SU-DHL-6 (cell line): ENCODE measurements at regions not wholly inside any gene's neighbourhood (a gene's known extent, or its start where the extent isn't known, plus 50 kb on each side); places are given as distances from the start of the nearest gene placed in this dataset.
A peak's percentile ranks its signal among the peaks of the same experiment; 100 is the strongest.

Experiments used
- H2AFZ ChIP-seq: fragments of 200-600 bp; sonication (generic); 2 replicates; pipeline ENCODE4 v1.6.1; 2014; ENCODE audit warnings: low read depth, mild to moderate bottlenecking, moderate library complexity, mixed read lengths, antibody characterized with exemption, low read length; ENCODE audit not compliant: severe bottlenecking
- H3F3A ChIP-seq: fragments of 200-600 bp; shearing (Covaris generic); 2 replicates; pipeline ENCODE4 v1.6.0; 2016; ENCODE audit warnings: antibody characterized with exemption, mild to moderate bottlenecking; ENCODE audit not compliant: insufficient read depth
- H3K27ac ChIP-seq: fragments of 200-600 bp; sonication (generic); 2 replicates; pipeline ENCODE4 v1.5.1; 2016; ENCODE audit warnings: low read depth, mild to moderate bottlenecking, low read length, moderate library complexity, mixed read lengths
- H3K27me3 ChIP-seq: fragments of 200-600 bp; sonication (generic), shearing (Covaris generic); 2 replicates; pipeline ENCODE4 v1.6.0; 2014; ENCODE audit warnings: mild to moderate bottlenecking, low read length
- H3K36me3 ChIP-seq: fragments of 200-600 bp; sonication (generic); 2 replicates; pipeline ENCODE4 v1.6.1; 2014; ENCODE audit warnings: mild to moderate bottlenecking, low read length, mixed read lengths
- H3K4me2 ChIP-seq: fragments of 300-600, 200-600 bp; shearing (Covaris generic), sonication (generic); 2 replicates; pipeline ENCODE4 v1.6.0; 2014; ENCODE audit warnings: low read length, low read depth, mild to moderate bottlenecking; ENCODE audit not compliant: poor library complexity, severe bottlenecking
- H3K4me3 ChIP-seq: fragments of 200-600 bp; sonication (generic); 2 replicates; pipeline ENCODE4 v1.5.1; 2014; ENCODE audit warnings: antibody characterized with exemption, low read length, mild to moderate bottlenecking, mixed read lengths; ENCODE audit not compliant: insufficient read depth, poor library complexity, severe bottlenecking
- H3K79me2 ChIP-seq: fragments of 200-600 bp; sonication (generic); 2 replicates; pipeline ENCODE4 v1.6.1; 2014; ENCODE audit warnings: mild to moderate bottlenecking, low read length, moderate library complexity; ENCODE audit not compliant: insufficient read depth
- H3K9ac ChIP-seq: fragments of 200-600 bp; sonication (generic); 2 replicates; pipeline ENCODE4 v1.7.0; 2014; ENCODE audit warnings: mild to moderate bottlenecking, low read length
- H3K9me2 ChIP-seq: fragments of 200-600 bp; sonication (generic); replicated peaks from 2 replicates; pipeline ENCODE4 v1.6.1; 2014; ENCODE audit warnings: low read length; ENCODE audit not compliant: insufficient read depth
- H3K9me3 ChIP-seq: fragments of 200-600 bp; sonication (generic); 2 replicates; pipeline ENCODE4 v1.6.1; 2014; ENCODE audit warnings: low read length, mixed read lengths; ENCODE audit not compliant: insufficient read depth
- H4K20me1 ChIP-seq: fragments of 200-600 bp; sonication (generic); 2 replicates; pipeline ENCODE4 v1.6.1; 2014; ENCODE audit warnings: low read depth, mild to moderate bottlenecking, antibody characterized with exemption, low read length, moderate library complexity, mixed read lengths
- CTCF ChIP-seq: fragments of 200-600 bp; sonication (generic); IDR thresholded peaks from one replicate; pipeline ENCODE4 v1.5.1; 2017; ENCODE audit warnings: antibody characterized with exemption, mild to moderate bottlenecking, low read length, moderate library complexity; ENCODE audit not compliant: insufficient read depth, poor library complexity, severe bottlenecking
- EZH2phosphoT487 ChIP-seq: fragments of 200-600 bp; sonication (generic), shearing (Covaris generic); conservative IDR thresholded peaks from 2 replicates; pipeline ENCODE4 v1.6.1; 2018; ENCODE audit warnings: mild to moderate bottlenecking, antibody characterized with exemption, low read length, moderate library complexity, mixed read lengths

GRCh38 chr5:39955156-39955555 is 530.4 kb upstream of the DAB2 start:
- Histone ChIP-seq H3K79me2 (no peaks in the 10 kb centered on the region), H4K20me1 (no peaks in the 10 kb centered on the region), H3K4me3 (no peak overlapping the region), H3K9me3 (no peaks in the 10 kb centered on the region), H3K4me2 (no peak overlapping the region), H3K9ac (no peak overlapping the region), H3K36me3 (no peaks in the 10 kb centered on the region), H3K9me2 (no peaks in the 10 kb centered on the region), H3K27ac (no peak overlapping the region), H2AFZ (no peak overlapping the region), H3F3A (no peaks in the 10 kb centered on the region), H3K27me3 (no peaks in the 10 kb centered on the region)
- no peak for TF ChIP-seq CTCF
- no peak for TF ChIP-seq EZH2phosphoT487

- Histone ChIP-seq H3K27ac (no peak overlapping the region), H3K9me2 (no peaks in the 10 kb centered on the region), H2AFZ (no peak overlapping the region), H4K20me1 (no peaks in the 10 kb centered on the region), H3K9me3 (no peaks in the 10 kb centered on the region), H3K4me2 (no peak overlapping the region), H3K79me2 (no peaks in the 10 kb centered on the region), H3K9ac (no peak overlapping the region), H3K27me3 (no peaks in the 10 kb centered on the region), H3K4me3 (no peak overlapping the region), H3K36me3 (no peaks in the 10 kb centered on the region), H3F3A (no peaks in the 10 kb centered on the region)
- no peak for TF ChIP-seq EZH2phosphoT487
- no peak for TF ChIP-seq CTCF
These were observed 526.3 kb upstream of the DAB2 start for GRCh38 chr5:39951070-39951469.

- Histone ChIP-seq H3K9me3 (no peaks in the 10 kb centered on the region), H3K27me3 (no peaks in the 10 kb centered on the region), H3K27ac (no peak overlapping the region), H3K9ac (no peak overlapping the region), H3F3A (no peaks in the 10 kb centered on the region), H4K20me1 (no peaks in the 10 kb centered on the region), H2AFZ (no peak overlapping the region), H3K36me3 (no peaks in the 10 kb centered on the region), H3K9me2 (no peaks in the 10 kb centered on the region), H3K79me2 (no peaks in the 10 kb centered on the region), H3K4me3 (no peak overlapping the region), H3K4me2 (no peak overlapping the region)
- TF ChIP-seq EZH2phosphoT487 (no peak), CTCF (peak; percentile 56)
These were observed 524.2 kb upstream of the DAB2 start for GRCh38 chr5:39948867-39949468.

GRCh38 chr5:39948341-39948740 is 523.6 kb upstream of the DAB2 start:
- no peak overlapping the region for H3K4me2 ChIP-seq
- no peak overlapping the region for H3K4me3 ChIP-seq
- no peaks in the 10 kb centered on the region for H3F3A ChIP-seq
- no peaks in the 10 kb centered on the region for H4K20me1 ChIP-seq
- H3K9me2 ChIP-seq = no peaks in the 10 kb centered on the region
- H3K9me3 ChIP-seq = no peaks in the 10 kb centered on the region
- no peak overlapping the region for H3K27ac ChIP-seq
- TF ChIP-seq EZH2phosphoT487 (no peak), CTCF (no peak)
- H3K79me2 ChIP-seq = no peaks in the 10 kb centered on the region
- H2AFZ ChIP-seq = no peak overlapping the region
- H3K27me3 ChIP-seq = no peaks in the 10 kb centered on the region
- no peaks in the 10 kb centered on the region for H3K36me3 ChIP-seq
- no peak overlapping the region for H3K9ac ChIP-seq
